ENCODE measurements at regions not wholly inside any gene's neighbourhood (a gene's known extent, or its start where the extent isn't known, plus 50 kb on each side); places are given as distances from the start of the nearest gene placed in this dataset.
"Not testable (repeated sequence)": the region's sequence is repeated elsewhere in the genome, so short reads cannot be mapped to it uniquely, and the experiment has no call there.

DNA sequence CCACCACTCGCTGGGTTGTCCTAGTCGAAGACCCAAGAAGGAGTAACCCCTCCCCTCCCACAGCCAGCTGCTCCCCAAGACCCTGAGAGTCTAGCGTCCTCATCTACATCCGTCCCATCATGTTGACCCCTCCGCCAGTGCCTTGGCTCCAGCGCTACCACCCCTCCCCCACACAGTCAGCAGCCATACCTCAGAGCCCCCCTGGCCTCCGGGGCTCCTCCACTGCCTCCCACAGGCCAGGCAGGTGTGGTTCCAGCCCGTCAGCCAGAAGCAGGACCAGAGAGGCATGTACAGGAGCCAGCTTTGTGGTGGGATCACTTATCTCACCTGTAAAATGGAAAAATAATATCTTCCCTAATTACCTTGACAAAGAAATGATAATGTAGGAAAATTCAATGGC is 51.5 kb upstream of the PHF21B start:
- no peak for DNase-seq

DNA sequence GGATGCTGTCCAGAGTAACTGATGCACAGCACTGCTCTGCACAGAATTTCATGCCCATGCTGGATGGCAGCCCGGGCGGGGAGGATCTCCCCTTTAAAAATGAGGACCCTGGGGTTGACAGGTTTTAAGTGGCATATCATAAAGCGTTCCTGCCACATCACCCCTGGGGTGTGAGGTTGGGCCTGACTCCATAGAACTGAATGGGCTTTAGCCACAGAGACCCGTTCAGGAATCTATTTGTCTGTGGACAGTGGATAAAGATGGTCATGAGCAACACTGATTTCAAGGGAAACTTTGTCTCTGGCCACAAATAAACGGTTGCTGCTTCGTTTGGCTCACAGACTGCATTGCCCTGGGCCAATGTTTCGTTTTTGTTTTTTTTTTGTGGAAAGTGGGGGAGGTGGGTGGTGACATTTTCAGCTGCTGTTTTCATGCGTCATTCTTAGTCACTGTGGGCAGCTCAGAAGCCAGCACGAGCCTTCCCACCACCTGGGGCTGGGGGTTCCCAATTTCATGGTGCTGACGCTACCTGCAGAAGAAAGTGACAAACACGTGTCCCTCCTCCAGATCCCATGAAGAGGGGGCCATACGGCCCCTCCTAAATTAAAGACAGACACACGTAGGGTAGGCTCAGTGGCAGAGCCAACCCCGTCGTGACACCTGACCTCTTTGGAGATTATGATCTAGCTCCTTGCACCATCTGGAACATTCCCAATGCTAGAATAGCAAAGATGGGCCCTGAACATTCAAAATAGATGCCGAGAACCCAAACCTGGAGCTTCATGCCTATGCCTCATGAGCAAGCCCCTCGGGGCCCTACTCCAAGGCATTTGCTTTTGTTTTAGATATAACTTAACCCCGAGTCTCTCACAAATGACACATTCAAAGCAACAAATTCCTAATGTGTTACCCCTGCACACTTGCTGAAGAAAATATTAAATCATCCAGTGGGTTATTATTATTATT is 54.8 kb upstream of the PHF21B start:
- DNase-seq = peak; percentile 87

DNA sequence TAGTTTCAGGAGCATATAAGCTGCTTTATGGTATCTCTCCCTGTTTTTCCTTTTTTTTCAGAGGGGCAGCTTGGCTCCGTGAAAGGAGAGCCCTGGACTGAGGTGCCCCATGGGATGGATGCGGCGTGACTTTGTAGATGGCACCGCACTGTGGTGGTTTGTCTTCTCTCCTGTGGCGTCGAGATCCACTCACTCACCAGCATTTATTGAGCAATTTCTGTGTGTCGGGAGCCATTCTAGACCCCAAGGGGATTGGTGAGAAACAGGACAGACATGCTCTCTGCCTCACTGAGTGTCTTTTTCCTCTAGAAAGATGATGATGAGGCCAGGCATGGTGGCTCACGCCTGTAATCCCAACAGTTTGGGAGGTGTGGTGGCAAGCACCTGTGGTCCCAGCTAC is 55.9 kb upstream of the PHF21B start:
- no peak for DNase-seq

DNA sequence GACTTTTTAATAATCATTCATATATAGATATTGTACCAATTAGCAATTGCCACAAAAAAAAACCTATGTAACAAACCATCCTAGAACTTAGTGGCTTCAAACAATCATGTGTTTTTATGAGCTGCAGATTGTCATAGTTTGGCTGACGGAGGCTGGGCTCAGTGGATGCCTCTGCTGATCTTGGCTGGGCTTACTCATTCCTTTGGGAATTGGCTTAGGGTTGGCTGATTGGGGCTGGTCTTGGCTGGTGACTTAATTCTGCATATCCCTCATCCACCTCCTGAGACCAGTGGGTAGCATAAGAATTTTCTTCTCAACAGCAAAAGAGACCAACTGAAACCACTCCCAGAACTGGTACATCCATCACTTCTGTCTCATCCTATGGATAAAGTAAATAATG is 57.9 kb upstream of the PHF21B start:
- DNase-seq = peak; percentile 55

DNA sequence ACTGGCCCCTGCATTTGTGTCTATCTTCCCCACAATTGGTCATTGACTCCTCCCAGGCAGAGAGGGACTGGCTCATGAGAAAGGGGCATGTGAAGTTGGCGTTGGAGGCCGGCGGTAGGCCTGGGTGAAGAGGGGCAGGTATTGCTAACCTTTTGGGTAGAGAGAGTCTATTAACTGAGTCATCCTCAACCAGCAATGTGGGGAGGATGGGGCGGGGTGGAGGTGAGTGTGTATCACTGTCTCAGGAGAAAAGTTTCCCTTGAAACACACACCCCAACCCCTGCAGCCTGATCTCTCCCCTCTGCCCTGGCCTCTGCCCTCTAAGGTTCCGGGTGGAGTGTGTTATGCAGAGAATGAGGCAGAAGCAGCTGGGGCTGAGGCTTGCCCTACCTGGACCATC is 60.1 kb upstream of the PHF21B start:
- no peak for DNase-seq

DNA sequence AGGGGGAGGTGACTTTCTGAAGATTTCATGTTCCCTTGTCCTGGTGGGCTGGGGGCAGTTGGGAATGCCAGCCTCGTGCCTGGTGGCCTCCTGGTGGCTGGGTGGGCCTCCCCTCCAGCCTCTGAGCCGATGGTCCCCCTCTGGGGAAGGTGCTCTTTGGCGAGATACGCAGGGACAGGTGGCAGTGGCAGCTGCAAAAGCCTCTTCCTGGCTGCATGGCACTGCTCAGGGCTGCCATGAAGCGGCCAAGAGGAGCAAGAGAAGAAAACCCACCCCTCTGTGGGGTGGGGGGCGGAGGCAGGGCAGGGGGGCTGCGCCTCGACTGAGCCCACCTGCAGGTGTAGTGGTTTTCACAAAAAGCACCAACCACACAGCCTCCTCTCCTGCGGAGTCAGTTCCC is 61.8 kb upstream of the PHF21B start:
- no peak for DNase-seq

DNA sequence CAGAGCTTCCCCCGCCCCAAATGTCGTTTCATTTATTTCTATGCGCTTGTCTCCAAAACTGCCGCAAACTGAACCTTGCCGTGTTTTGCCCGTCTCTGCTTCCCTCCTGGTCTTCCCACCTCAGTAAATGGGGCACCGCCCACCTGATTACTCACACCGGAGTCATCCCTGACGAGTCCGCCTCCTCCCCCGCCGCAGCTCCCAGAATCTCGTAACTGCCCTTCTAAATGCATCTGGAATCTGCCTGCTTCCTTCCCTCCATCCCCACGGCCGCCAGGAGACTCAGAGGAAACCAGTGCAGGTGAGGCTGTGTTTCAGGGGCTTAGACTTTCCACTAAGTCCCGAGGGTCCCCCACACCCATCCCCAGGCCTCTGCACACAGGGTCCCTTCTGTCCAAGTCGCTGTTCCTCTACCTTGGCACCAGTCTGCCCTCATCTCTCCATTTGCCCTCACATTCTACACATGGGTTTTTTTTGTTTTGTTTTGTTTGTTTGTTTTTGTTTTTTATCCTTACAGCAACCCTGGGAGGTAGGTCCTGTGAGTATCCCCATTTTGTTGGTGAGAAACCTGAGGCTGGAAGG is 62.6 kb upstream of the PHF21B start:
- DNase-seq = peak; percentile 74

DNA sequence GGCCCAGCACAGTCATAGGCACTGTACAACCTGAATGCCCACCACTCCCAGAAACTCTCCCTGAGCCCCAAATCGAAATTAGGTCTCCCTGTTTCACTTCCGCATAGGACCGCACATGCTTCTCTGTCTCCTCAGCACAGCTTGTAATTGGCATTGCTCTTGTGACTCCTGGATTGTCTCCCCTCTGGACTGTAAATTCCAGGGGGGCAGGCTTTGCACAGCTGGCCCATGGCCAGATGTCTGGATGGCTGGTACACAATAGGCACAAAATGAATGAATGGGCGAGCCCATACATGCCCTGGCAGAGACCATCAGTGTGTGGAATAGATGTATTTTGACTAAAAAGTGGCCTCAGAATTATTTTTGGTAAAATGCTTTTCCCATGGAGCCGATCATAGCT is 63.3 kb upstream of the PHF21B start:
- DNase-seq = no peak

DNA sequence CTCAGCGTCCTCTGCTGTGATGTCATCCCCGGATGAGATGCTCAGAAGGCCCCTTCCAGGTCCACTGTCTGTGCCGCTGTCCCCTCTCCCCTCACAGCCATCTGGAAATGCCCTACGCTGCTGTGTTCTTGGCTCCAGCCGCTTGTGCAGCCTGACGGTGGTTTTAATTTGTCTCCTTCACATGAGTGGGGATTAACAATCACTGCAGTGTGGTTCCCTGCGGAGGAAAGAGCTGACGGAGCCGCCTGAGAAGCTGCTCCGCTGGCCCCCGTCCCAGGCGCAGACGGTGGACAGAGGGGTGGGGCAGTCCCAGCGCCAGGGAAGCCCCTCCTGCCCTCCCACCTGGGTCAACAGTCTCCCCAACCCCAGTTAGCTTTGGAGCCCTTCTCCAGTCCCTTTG is 67.5 kb upstream of the PHF21B start:
- DNase-seq = no peak

DNA sequence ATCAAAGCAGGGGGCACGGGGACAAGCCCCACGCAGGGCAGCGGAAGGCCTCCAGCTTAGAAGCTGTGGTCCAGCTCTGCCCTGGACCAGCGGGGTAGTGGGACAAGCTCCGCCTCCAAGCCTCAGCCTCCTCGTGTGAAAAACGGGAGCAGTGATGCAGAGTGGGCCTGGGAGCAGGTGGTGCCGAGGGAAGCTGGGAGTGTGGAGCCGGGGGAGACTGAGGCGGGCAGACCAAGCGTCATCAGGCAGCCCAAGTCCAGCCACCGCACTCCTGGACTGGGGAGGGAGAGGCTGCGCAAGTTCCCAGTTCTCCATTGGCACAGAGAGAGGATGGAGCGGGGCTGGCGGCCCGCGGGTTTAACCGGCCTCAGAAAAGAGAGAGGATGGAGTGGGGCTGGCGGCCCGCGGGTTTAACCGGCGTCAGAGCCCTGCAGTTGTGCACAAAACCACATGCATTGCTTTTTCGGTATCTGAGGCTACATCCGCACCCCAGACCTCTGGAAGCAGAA is 68.1 kb upstream of the PHF21B start:
- no peak for DNase-seq

DNA sequence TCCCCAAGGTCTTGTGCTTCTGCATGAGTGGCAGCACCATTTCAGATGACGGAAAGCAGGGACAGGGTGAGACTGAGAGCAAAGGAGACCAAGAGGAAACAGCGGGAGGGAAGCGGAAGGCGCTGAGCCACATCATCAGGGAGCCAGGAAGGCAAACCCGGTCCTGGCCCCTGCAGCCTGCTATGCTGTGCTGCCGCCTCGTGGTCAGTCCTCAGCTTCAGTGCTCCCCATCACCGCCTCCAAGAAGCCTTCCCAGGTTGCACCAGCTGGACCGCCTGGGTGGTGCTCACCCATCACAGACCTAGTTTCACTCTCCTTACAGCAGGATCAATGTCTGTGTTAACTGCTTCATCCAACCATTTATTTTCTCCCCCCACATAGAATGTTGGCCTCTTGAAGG is 73.0 kb upstream of the PHF21B start:
- peak; percentile 27 for DNase-seq

DNA sequence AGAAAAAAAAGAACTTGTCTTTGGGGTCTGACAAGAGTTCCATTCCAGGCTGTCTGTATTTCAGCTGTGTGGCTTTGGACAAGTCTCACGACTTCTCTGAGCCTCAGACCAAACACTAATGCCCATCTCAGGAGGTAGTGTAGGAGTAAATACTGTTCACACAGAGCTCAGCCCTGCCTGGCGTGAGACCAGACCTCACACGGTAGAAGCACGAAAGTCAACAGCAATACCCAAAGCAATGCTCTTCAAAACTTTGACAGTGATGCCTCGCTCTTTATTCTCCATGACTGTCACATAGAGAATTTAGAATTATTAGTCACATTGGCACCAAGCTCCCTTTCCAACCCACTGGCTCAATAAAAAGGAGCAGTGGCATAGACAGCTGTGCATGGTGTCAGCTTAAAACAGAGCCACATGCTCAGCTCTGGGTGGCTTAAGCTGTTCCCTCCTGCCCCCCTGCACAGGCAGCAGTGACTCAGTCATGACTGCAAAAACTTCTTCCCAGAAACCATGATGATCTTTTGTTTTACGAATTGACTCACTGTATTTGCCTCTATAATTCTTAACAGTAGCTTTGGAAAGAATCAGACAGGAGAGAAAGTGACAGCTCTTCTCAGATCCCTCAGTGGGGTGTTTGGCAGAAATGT is 74.0 kb upstream of the PHF21B start:
- peak; percentile 89 for DNase-seq

DNA sequence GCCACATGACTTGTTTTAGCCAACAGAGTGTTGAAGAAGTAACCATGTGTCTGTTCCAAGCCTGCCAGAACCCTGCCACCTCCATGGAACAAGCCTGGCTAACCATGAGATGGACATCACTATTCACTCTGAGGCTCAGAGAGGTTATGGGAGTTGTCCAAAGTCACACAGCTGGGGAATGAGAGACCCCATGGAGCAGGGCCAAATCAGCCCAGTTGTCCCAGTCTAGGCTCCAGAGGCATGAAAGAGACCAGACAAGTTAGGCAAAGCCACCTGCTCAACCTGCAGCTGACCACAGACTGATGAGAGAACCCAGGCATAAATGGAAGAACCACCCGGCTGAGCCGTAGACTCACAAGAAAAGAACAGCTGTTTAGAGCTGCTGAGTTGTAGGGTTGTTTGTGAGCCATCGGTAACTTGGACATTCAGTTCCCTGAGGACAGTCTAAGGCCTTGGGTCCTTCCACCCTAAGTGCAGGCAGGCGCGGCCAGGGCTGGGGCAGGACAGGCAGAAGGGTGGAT is 74.7 kb upstream of the PHF21B start:
- no peak for DNase-seq

DNA sequence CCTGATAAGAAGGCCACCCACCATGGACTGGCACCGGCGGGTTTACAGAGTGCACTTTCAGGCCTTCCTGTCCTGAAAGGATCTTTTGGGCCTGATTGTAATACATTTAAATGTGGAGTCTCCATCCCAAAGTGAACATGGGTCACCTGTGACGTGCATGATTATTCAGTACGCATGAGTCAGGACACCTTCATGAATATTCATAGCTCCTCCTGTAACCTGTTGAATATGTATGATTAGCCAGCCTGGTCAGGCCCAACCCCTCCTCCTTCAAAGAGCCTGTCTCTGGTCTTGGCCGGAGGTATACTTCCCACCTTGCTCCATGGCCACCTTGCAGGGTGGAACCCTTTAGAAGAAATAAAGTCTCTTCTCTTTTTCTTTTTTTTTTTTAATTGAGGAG is 75.9 kb upstream of the NUP50 start:
- DNase-seq = no peak

DNA sequence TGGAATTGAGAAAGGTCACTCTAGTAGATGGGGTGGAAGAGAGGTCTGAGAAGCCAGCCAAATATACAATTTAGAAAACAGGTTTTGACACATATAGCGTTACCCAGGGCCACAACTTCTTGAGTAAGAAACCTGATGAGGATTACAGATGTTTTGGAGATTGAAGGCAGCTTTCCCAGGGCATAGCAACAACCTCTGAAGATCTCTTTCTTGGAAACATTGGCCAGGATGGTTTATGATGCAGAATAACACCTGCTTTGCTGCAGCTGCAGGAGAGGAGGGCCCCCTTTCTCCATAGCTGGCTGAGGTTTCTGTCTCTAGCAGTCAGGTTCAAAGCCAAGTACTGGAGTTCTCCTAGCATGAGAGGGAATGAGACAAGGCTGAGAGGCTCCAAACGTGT is 75.1 kb upstream of the NUP50 start:
- no peak for DNase-seq

DNA sequence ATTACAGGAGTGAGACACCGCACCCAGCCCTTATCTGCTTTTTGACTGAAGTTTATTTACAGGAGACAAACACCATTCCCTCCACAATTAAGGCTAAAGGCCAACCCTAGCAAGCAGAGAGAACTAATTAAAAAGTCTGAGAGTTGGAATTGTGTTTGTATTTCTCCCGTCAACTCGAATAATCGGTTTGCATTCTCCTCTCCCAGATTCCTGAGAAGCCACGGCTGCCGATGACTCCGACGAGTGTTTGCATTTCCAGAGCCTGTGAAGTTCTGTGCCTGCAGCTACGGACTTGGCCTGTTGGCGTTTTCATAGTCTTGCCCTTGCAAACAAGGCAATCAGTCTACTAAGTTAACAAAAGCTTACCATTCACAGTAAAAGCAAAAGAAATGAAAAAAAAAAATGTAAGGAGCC is 73.2 kb upstream of the NUP50 start:
- DNase-seq = peak; percentile 43

DNA sequence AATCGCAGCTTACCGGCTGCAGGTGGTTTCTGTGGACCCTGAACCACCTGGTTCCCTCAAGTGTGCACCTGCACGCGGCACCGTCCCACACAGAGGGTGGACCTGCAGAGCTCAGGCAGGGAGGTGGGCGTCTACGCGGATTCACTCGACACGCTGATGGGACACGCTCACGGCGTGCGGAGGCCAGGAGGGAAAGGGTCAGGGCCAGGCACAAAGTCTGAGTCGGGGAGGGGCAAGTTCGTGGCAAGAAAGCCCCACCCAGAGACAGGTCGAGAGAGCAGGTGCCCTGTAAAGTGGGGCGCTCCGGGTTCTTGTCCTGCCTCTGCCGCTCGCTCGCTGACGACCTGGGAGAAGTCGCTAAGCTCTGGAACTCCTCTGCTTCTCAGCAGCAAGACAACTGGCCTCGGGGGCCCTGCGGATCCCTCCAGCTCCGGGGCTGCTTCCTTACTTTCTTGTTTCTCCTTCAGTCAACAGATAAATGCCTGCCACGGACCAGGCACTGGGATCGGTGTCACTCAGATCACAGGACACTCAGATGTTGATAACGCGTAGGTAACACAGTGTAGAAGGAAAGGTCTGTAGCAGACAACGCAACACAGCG is 72.4 kb upstream of the NUP50 start:
- DNase-seq = no peak

DNA sequence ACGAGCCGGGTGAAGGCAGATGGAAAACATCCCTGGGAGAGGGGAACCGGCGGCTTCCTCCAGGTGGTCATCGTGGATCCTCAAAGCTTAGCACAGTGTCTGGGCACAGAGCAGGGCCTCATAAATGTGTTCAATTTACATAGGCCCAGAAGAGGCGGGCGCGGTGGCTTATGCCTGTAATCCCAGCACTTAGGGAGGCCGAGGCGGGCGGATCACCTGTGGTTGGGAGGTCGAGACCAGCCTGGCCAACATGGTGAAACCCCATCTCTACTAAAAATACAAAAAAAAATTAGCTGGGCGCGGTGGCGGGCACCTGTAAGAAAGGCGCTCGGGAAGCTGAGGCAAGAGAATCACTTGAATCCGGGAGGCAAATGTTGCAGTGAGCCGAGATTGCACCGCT is 71.8 kb upstream of the NUP50 start:
- not testable (repeated sequence) for DNase-seq

DNA sequence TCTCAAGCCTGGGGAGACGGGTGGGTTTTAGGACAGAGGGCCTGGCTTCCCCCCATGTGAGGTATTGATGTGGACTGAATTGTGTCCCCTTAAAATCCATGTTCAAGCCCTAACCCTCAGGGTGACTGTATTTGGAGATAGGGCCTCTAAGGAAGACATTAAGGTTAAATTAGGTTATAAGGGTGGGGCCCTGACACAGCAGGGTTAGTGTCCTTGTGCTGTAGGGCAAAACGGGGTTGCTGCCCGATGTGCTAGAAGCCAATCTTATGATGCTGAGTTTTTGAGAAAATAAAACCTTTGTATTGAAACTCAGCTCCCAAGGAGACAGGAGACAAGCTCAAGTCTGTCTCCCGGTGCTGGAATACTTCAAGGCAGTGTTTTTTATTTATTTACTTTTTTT is 71.1 kb upstream of the NUP50 start:
- DNase-seq = no peak

DNA sequence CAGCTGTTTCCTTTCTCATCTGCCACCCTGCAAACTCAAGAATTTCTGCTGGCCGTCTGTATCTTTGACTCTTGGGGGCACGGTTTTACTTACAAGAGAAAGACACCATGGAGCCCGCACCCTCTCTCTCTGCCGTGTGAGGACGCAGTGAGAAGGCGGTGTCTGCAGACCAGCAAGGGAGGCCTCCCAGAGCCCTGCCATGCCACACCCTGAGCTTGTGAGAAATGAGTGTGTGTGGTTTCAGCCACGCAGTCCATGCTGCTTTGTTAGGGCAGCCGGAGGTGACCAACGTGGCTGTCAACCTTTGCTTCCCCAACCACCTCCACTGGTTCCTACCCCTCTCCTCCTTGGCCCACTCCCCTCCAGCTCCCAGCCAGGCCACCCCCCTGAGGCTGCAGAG is 70.1 kb upstream of the NUP50 start:
- DNase-seq = no peak

DNA sequence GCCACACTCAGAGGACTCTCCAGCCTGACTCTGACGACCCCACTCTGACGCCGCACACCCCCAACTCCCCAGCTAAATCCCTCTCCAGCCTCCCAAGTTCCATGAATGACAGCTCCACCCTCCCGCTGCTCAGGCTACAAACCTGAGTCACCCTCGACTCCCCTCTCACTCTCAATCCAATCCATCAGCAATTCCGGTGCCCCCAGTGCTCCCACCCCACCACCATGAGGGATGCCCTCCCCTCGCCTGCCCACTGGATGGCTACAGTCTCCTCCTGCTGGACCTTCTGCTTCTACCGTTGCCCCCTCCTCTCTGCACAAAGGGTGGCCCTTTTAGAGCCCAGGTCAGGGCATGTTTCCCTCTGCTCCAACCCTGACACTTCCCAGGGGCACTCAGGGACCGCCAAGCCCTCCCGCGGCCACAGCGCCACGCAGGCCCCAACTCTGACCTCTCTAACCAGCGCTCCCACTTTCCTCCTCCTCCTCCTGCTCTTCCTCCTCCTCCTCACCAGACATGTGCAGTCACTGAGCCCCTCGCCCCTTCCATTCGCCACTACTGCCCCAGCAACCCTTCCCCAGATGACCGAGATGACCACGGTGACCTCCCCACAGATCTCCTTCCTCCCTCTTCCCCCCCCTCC is 69.5 kb upstream of the NUP50 start:
- DNase-seq = no peak

DNA sequence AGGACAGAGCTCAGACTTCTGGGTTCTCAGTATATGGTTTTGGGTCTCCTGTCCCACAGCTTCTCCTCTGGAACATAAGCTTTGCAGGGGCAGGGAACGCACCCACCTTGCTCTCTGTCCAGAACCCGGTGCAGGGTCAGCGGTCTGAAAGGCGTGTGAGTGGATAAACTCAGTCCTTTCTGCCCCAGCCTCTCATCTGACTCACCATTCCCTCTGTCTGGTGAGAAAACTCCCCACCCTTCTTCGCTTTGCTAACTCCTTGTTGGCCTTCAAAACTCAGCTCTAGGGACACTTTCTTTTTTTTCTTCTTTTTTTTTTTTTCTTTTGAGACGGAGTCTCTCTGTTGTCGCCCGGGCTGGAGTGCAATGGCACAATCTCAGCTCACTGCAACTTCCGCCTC is 68.9 kb upstream of the NUP50 start:
- no peak for DNase-seq
